ENCODE measurements at regions not wholly inside any gene's neighbourhood (a gene's known extent, or its start where the extent isn't known, plus 50 kb on each side); places are given as distances from the start of the nearest gene placed in this dataset.

DNA sequence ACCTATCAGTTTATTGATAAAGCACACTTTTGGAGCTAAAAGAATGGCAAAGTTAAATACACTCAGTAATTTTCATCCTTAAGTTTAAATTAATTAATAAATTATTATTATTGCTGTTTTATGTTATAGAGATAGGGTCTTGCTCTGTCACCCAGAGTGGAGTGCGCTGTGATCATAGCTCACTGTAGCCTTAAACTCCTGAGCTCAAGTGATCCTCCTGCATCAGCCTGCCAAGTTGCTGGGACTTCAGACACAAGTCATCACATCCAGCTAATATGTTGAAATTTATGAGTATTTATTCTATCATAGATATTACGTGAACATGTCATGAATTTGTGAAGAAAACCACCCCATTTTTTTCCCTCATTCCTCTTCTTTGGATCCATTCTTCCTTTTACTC lies 64.2 kb downstream of the GJA1 start:
- in situ Hi-C loops (cut with HindIII; ENCODE audit: low sequenced_read_pairs) = no loop called here

DNA sequence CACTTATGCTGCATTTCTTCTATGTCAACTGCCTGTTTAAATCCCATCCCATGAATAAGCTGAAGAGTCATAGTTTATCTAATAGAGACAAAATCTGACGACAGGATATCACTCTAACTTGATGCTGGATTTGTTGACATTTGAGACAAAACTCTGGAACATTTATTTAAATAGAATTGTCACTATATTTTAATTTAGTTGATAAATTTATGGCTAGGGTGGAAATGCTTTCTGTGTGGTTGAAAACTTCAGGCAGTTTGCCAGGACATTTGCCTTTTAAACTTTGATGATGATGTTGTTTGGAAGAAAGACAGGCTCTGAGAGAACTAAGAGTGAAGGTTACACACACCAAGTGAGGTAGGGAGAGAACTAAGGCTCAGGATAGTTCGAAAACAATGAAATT lies 68.1 kb downstream of the GJA1 start:
- in situ Hi-C loops (cut with HindIII; ENCODE audit: low sequenced_read_pairs) = no loop called here

DNA sequence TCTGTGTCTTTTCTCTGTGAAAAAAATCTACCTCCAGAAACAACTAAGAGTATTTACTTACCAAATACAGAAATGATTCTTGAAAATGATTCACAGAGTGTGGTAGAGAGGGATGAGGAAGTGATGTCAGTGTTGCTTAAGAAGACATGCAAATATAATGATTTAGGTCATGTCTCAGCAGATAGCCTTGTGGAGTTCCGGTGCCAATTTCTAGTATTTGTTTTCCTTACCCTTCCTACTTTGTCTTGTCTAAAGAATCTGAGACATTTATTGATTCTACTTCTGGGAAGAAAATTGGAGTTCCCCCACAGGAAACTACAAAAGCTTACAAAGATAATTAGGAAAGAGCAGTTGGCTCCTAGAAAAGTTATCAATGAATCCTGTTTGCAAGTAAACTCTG lies 68.8 kb downstream of the GJA1 start:
- in situ Hi-C loops (cut with HindIII; ENCODE audit: low sequenced_read_pairs) = no loop called here

DNA sequence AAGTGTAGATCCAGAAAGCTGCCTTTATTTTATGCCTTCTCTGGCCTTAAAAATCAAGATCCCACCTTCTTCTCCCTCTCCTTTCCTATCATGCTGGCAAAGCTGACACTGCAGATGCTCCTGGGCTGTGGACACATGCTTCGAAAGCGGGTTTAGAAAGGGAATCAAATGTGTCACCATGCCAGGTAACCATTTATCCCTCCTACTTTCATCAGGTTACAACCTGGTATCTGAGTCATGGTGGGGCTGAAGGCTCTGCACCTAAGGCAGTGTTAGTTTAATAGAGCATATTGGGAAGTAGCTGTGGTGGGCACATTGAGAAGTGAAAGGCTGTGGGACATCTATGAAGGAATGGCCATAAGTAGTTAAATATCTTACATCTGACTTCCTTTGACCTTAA lies 69.8 kb downstream of the GJA1 start:
- in situ Hi-C loops (cut with HindIII; ENCODE audit: low sequenced_read_pairs) = no loop called here

DNA sequence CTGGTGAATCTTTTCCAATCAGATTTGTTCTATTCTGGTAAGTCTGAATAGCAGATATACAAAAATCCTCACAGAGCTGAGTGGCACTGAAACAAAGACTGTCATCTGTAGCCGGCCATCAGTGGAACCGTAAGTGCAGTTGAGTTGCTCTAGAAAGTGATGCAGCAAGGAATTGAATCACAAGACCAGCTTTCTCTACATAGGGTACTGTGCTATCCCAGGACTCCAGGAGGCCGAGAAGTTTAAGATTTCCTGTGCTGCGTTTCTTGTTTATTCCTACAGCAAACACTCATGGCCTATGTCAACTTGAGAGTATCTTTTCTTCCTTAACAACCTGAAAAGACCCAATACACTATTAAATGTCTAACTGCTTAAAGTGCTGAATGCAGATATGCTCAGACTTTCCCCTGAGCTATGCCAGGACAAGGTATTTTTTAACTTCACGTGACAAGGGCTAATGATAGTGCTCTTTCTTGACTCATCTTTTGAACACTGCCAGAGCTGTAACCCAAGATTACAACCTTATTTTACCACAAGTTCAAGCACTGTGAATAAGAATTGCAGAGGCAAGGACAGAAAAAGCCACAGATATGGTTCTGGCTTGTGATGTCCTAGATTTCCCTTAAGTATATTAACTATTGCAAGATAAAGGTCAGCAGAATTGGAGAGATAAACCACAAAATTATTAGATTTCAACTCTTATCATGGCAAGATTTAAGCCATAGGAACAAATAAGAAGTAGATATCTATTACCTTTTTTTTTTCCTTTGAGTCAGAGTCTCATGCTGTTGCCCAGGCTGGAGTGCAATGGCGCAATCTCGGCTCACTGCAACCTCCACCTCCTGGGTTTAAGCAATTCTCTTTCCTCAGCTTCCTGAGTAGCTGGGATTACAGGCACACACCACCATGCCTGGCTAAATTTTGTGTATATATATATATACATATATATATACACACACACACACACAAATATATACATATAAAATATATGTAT lies 71.6 kb downstream of the GJA1 start:
- in situ Hi-C loops (cut with HindIII; ENCODE audit: low sequenced_read_pairs) = no loop called here

DNA sequence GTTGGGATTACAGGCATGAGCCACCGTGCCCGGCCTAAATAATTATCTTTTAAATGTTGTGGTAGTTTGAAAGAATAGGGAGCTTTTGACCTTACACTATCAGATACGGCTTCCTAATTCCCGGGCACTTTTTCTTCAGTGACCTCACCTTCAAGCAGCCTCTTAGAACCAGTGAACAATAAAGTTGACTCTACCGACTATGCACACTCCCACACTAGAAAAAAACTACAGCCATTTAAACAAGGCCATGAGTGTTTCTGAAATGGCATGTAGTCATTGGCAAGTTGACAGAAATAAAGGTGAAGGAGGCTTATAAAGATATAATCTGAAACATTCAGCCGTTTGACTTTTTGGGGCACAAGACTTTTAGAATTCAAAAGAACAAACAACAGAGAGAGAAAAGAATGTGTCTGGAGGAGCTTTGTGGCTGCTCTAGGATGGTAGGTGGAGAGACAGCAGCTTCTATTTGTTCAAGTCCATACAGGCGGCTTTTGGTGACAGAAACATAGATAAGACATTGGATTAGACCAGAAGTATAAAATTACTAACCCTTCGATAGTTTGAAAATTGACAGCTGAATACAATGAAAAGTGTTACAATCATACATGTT lies 75.2 kb downstream of the GJA1 start:
- in situ Hi-C loops (cut with HindIII; ENCODE audit: low sequenced_read_pairs) = no loop called here

DNA sequence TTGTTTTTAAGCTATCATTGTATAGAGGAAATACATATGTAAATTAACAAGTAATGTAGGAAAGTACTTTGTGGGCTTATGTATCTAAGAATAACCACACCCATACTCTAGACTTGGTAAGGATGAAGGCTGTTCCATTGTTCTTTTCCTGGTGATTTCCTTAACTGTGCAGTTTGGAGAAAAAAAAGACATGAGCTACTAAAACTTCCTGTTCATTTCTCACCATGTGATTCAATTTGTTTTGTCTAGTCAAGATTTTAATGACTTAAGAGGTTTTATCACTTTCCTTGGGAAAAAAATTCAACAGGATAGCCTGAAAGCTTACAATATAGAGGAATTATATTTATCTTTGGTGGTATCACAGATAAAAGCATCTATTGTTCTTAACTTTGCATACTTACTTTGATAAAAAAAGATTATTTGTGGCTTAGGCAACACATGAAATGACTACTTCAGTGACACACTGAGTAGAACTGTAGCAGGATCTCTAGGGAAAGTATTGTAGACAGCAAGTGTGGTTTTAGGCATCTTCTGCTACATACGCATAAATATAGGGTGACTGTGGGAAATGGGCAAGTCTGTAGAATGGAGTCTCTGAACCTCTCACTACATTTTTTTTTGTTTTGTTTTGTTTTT lies 80.3 kb downstream of the GJA1 start:
- in situ Hi-C loops (cut with HindIII; ENCODE audit: low sequenced_read_pairs) = no loop called here

DNA sequence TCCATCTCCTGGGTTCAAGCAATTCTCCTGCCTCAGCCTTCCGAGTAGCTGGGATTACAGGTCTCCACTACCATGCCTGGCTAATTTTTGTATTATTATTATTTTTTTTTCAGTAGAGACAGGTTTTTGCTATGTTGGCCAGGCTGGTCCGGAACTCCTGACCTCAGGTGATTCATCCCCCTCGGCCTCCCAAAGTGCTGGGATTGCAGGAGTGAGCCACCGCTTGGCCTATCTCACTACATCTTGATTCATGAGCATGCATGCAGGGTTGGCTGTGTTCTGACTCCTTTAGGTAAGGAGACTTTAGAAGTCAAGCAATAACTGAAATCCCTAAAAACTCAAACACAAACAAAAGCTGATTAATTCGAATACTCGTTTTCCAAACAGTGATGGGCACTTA lies 80.9 kb downstream of the GJA1 start:
- in situ Hi-C loops (cut with HindIII; ENCODE audit: low sequenced_read_pairs) = no loop called here

DNA sequence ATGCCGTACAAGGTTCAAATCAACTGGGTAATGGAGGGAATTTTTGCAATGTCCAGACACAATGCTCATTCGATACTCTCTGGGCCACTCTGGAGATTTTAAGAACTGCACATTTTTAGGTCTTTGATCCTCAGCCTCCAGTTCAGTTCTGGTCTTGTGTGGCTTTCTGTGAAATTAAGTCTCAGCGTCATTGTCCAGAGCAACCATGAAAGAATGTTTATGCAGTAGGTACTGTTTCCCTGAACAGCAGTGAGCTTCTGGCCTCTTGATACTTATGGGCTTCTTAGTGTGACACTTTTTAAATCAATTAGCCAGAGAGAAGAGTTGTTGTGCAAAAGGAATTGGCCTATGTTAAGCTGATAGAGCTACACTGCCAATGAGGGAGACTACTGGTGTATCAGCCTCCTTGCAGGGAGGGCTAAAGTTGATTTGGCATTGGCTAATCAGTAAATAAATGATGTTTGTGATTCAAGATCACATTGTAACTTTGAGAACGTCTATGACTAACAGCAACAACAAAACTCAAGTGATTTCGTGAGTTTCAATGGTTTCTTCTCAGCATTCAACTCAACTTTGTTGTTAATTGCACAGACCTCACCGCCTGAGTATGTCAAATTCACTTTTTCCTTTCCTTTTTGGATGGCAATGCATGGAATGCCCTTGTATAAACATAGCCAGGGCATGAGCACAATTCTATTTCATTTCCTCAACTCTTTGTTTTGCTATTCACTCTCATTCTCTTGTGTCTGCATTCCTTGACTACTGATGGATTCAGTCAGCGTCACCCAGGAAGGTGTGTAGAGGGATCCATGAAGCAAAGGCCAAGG lies 85.1 kb downstream of the GJA1 start:
- in situ Hi-C loops (cut with HindIII; ENCODE audit: low sequenced_read_pairs) = no loop called here

DNA sequence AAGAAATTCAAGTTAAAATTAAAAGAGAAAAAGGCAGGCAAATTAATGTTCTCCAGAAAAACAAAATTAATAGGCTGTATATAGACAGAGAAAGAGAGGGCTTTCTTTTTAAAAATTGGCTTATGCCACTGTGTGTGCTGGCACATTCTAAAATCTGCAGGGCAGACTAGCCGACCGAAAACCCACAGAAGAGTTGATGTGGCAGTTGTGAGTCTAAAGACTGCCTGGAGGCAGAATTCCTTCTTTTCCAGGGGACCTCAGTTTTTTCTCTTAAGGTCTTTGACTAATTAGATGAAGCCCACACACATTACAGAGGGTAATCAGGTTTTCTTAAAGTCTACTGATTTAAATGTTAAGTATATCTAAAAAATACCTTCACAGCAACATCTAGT lies 85.7 kb downstream of the GJA1 start:
- in situ Hi-C loops (cut with HindIII; ENCODE audit: low sequenced_read_pairs) = no loop called here

DNA sequence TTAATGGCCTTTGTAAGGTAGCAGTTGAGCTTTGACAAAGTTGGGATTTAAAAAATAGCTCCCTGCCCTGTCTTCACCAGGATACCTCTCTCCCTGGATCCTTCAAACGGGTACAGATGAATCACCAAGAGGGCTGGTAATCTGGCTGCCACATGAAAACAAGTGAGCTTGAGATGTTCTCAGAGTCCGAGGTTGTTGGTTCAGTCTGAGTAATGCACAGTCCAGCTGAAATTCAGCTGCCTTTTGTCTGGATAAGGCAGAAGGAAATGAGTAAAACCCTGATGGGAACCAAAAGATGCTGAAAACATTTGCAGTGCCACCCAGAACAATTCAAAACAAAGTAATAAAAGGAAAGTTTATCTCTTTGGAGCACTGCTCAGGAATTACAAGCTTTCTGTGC lies 86.8 kb downstream of the GJA1 start:
- in situ Hi-C loops (cut with HindIII; ENCODE audit: low sequenced_read_pairs) = no loop called here

DNA sequence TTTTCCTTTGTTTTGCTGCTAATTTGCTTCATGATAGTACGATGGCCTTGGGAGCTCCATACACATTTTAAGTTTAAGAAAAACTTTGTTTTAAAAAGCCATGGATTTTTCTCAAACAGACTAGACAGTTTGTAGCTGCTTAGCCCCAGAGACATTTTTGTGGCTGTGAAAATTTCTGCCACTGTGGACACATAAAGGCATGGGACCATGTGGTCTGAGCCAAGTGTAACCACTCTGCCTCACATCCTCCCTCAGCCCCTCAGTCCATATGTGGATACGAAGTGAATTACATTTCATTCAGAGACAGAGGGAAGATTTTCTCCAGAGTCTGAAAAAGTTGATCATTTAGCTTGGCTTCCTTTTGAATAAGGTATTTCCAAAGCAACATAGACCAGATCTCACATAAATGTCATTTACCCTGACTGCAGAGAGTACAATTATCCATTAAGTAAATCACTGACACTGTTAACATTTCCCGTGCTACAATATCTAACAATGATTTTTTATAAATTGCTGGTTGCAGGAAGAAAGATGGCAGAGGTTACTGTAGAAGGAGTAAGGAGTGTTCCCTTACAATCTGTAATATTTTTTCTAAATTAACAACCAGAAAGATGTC lies 87.4 kb downstream of the GJA1 start:
- in situ Hi-C loops (cut with HindIII; ENCODE audit: low sequenced_read_pairs) = no loop called here

DNA sequence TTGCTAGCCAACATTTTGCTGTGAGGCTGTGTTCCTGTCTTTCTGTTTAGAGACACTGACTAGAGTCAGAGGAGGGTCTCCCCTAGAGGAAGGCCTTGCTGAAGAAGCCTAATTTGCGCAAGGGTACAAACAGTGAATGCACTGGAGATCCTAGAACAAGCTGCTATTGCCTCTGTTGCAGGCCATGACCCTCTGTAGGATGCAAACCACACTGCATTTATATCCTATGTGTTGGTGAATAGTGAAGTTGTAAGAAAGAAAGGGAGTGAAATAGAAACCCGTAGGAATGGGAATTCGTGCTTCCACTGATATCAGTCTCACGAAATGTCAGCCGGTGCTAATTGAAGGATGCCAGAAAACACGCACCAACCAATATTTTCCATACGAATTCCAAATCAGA lies 88.2 kb downstream of the GJA1 start:
- in situ Hi-C loops (cut with HindIII; ENCODE audit: low sequenced_read_pairs) = no loop called here

DNA sequence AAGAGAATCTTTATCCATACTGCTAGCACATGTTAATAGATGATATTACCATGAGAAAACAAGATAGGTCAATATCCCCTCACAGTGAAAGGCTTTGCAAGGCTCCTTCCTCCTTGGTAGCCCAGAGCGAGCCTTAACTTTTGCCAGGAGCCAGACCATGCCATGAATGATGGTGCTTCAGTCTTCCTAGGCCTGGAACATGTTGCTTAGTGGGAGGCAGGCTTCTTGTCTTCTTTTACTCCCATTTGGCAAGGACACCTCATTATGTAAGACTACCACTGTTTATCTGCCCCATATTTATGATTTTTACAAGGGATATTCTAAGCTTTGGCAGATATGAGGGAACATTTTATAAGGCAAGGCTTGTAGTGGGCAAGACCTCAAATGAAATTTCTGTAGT lies 90.8 kb downstream of the GJA1 start:
- in situ Hi-C loops (cut with HindIII; ENCODE audit: low sequenced_read_pairs) = no loop called here

DNA sequence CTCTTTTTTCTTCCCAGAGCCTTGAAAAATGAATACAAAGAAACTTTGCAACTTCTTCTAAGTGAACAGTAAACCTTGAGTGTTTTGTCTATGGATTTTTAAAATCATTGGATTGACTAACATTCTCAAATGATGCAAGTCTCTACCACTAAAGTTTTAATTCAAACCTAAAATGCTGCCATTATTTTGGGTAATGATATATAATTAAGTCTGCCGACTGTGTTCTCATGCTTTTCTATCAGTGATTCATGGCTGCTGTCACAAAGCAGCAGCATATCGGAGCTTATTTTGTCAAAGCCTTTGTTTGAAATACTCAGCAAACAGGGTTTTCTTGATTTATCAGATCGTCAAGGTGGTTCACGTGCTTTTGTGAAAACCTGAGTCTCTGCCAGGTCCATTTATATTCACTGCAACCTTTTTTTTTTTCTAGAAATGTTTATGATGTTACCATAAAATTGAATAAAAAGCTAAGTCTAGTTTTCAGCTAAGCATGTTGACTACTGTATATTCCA lies 96.3 kb downstream of the GJA1 start:
- in situ Hi-C loops (cut with HindIII; ENCODE audit: low sequenced_read_pairs) = no loop called here

DNA sequence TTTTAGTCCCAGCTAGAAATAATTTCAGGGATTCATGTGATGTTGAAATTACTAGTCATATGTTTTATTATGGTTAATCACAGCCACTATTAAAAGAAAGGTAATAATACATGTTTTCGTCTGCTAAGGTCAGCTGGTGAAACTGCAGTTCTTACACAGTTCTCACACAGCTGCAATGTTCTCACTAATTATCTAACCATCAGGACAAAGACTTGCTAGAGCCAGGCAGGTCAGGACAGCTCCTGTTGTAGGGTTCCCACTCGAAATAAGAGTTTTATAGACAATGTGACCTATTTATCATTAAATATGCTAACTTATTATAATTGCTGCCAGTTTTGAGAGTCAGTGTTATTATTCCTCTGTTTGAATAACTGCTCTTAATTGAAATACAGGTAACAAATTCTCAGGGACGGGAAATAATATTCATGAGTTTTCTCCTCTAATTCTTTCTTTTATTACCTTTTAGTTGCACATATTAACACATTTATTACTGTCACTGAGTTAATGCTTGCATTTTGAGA lies 97.9 kb downstream of the GJA1 start:
- in situ Hi-C loops (cut with HindIII; ENCODE audit: low sequenced_read_pairs) = no loop called here

DNA sequence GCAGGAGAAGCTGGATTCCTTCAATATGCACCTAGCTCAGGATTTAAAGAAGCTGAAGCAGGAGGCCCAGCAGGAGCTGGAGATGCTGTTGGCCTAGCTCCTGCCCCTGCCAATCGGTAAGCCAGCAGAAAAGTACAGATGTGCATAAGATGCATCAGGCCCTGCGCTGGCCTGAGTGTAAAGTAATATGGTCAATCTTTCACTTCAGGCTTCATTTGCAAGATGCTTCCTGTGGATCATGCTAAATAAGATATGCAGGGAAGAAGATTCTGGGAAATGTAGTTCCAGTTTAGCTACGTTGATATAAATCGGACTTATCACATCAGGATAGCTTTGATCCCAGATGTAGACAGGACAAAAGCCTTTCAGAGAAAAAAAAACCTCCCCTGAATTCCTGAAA lies 100.3 kb downstream of the GJA1 start:
- in situ Hi-C loops (cut with HindIII; ENCODE audit: low sequenced_read_pairs) = no loop called here

DNA sequence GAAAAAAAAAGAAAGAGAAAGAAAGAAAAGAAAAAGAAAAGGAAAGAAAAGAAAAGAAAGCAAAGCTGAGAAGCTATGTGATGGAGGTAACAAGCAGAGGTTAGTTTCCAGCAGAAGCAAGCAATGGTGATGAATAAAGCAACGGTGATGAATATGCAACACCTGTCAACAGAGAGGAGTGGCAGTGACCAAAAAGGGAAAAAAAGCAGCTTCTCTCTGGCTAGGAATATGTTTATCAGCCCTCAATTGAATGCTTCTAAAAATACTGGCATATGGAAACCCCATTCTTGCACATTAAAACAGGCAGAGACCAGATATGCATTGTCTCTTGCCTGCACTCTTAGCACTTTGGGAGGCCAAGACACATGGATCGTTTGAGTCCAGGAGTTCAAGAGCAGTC lies 100.9 kb downstream of the GJA1 start:
- in situ Hi-C loops (cut with HindIII; ENCODE audit: low sequenced_read_pairs) = no loop called here

DNA sequence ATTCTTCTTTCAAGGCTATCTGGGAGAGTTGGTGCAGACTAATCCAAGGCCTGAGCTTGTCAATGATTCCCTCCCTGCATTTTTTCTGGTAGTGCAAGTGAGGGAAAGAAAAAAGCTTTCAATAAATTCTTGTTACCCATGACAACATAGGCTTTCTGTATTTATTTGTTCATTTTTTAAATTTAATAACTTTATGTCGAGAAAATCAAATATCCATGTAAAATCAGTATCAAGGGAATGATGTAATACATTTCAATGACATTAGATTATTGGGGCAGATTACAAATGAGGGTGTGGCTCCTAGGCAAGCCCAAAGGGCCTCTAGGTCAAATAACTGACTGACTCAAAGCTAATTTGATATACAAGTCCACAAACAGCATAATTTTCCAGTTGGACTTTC lies 104.0 kb downstream of the GJA1 start:
- in situ Hi-C loops (cut with HindIII; ENCODE audit: low sequenced_read_pairs) = no loop called here

DNA sequence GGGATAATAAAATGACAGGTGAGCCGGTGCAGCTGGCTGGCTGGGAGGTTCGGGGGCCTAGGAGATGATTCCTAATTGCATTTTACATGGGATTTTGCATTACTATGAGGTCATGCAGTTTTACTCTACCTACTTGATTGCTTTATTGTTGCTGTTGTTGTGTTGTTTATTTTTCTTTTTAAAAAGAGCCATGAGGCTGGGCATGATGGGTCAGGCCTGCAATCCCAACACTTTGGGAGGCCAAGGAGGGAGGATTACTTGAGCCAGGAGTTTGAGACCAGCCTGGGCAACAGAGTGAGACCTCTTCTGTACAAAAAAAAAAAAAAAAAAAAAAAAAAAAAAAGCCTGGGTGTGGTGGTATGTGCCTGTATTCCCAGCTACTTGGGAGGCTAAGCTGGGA lies 104.8 kb downstream of the GJA1 start:
- in situ Hi-C loops (cut with HindIII; ENCODE audit: low sequenced_read_pairs) = no loop called here

Measured in DLD1 (cell line).